Epithelial cell of esophagus (primary cell): ENCODE measurements at regions not wholly inside any gene's neighbourhood (a gene's known extent, or its start where the extent isn't known, plus 50 kb on each side); places are given as distances from the start of the nearest gene placed in this dataset.

Experiments used
- DNase-seq: peaks from one replicate; pipeline ENCODE4 v3.0.0; 2010; ENCODE audit warnings: low read depth
- H3K4me3 ChIP-seq: 2 replicates; pipeline ENCODE4 v1.5.1; 2011; ENCODE audit warnings: mild to moderate bottlenecking, low read length, control low read depth
- TF ChIP-seq, protein P1 (sequence below): IDR thresholded peaks from 2 replicates; pipeline ENCODE4 v1.5.1; 2011; ENCODE audit warnings: low read depth, mild to moderate bottlenecking, low read length, control low read depth, inconsistent platforms; ENCODE audit not compliant: insufficient read depth; ENCODE audit errors: missing control alignments

GRCh38 chr4:126727461-126727860 is 905.3 kb upstream of the INTU start:
- no peak overlapping the region for H3K4me3 ChIP-seq
- DNase-seq, result peak; percentile 77
- TF ChIP-seq, protein P1, sequence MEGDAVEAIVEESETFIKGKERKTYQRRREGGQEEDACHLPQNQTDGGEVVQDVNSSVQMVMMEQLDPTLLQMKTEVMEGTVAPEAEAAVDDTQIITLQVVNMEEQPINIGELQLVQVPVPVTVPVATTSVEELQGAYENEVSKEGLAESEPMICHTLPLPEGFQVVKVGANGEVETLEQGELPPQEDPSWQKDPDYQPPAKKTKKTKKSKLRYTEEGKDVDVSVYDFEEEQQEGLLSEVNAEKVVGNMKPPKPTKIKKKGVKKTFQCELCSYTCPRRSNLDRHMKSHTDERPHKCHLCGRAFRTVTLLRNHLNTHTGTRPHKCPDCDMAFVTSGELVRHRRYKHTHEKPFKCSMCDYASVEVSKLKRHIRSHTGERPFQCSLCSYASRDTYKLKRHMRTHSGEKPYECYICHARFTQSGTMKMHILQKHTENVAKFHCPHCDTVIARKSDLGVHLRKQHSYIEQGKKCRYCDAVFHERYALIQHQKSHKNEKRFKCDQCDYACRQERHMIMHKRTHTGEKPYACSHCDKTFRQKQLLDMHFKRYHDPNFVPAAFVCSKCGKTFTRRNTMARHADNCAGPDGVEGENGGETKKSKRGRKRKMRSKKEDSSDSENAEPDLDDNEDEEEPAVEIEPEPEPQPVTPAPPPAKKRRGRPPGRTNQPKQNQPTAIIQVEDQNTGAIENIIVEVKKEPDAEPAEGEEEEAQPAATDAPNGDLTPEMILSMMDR, result no peak

DNA sequence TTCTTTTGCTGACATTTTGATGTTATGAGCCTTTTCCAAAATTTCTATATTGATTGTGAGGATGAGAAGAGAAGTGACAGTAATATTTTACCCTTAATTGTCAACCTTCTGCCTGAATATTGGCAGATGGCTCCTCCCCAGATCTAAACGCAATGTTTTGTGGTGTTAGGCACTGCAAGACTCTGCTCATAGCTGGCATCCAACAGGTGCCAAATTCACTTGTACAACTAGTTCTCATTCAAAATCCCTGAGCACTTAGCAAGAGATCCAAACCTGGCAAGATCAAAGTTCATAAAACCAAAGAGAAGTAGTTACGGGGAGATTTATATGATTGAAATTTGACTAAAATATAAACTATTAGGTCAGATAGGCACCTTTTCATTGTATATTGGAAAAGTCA is 901.7 kb upstream of the INTU start:
- TF ChIP-seq, protein P1, result no peak
- H3K4me3 ChIP-seq, result no peak overlapping the region
- no peak for DNase-seq

DNA sequence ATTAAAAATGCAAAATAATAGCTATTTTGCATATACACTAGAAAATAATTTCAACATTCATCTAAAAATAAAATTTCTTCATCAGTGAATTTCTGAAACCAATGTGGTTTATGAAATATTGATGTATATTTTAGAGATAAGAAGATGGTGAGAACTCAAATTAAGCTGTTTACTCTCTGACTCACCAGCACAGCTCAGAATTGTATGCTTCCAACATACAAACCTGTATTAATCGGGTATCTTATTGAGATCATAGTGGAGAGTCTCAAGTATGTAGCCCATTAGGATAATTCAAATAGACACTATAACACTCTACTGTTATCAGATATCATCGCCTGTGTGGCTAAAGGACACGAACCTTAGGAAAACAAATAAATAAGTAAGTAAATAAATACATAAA is 899.5 kb upstream of the INTU start:
- no peak overlapping the region for H3K4me3 ChIP-seq
- TF ChIP-seq, protein P1, result no peak
- peak; percentile 10 for DNase-seq

DNA sequence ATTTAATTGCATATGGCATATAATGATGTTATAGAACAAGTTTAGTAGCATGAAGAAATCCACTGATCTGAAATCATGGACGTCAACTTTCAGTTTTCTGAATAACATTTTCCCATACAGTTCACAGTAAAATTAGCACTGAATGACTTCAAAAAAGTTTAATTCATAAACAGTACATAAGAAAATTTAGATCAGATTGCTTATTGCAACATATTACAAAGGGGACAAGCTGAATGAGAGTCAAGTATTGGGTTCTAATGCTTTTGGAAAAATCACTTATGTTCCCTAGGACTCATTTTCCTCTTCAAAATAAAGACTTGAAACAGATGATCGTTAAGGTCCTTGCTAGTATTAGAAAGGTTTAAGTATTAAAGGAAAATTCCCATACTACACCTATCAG is 898.3 kb upstream of the INTU start:
- H3K4me3 ChIP-seq, result no peak overlapping the region
- DNase-seq, result no peak
- TF ChIP-seq, protein P1, result no peak

GRCh38 chr4:126735294-126736132 is 897.2 kb upstream of the INTU start:
- H3K4me3 ChIP-seq, result no peak overlapping the region
- TF ChIP-seq, protein P1, result no peak
- no peak for DNase-seq

DNA sequence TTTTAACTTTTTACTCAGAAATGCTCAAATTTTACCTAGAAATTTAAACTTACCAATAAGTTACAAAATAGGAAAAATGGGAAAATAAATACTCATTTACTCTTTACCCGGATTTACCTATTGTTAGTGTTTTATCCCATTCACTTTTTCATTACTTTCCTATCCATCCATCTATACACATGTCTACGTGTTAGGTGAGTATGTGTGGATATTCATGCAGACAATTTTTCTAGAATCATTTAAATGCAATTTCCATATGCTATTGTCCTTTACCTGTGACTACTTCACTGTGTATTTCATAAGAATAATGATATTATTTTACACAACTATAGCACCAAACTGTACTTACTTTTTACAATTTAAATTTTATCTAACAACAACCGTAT is 896.6 kb upstream of the INTU start:
- TF ChIP-seq, protein P1, result no peak
- H3K4me3 ChIP-seq, result no peak overlapping the region
- no peak for DNase-seq
